BLaER1 (cell line): ENCODE measurements at regions not wholly inside any gene's neighbourhood (a gene's known extent, or its start where the extent isn't known, plus 50 kb on each side); places are given as distances from the start of the nearest gene placed in this dataset.

Experiments
- H3K27ac ChIP-seq: shearing (Covaris generic); formaldehyde crosslinking; 2 replicates; pipeline ENCODE4 v1.8.1; 2022
- H3K27me3 ChIP-seq: shearing (Covaris generic); formaldehyde crosslinking; 2 replicates; pipeline ENCODE4 v1.8.1; 2022
- H3K36me3 ChIP-seq: shearing (Covaris generic); formaldehyde crosslinking; 2 replicates; pipeline ENCODE4 v1.8.1; 2022
- H3K4me1 ChIP-seq: shearing (Covaris generic); formaldehyde crosslinking; 2 replicates; pipeline ENCODE4 v1.8.1; 2022
- H3K4me2 ChIP-seq: shearing (Covaris generic); formaldehyde crosslinking; 2 replicates; pipeline ENCODE4 v1.8.1; 2022
- H3K4me3 ChIP-seq: shearing (Covaris generic); formaldehyde crosslinking; 2 replicates; pipeline ENCODE4 v1.8.1; 2022
- H3K9ac ChIP-seq: shearing (Covaris generic); formaldehyde crosslinking; 2 replicates; pipeline ENCODE4 v1.8.1; 2022
- H3K9me3 ChIP-seq: shearing (Covaris generic); formaldehyde crosslinking; 2 replicates; pipeline ENCODE4 v1.8.1; 2022
- H4K20me1 ChIP-seq: shearing (Covaris generic); formaldehyde crosslinking; 2 replicates; pipeline ENCODE4 v1.8.1; 2022
- Cebpa-rat ChIP-seq: shearing (Covaris generic); IDR thresholded peaks from 2 replicates; pipeline ENCODE4 v1.8.1; 2022

DNA sequence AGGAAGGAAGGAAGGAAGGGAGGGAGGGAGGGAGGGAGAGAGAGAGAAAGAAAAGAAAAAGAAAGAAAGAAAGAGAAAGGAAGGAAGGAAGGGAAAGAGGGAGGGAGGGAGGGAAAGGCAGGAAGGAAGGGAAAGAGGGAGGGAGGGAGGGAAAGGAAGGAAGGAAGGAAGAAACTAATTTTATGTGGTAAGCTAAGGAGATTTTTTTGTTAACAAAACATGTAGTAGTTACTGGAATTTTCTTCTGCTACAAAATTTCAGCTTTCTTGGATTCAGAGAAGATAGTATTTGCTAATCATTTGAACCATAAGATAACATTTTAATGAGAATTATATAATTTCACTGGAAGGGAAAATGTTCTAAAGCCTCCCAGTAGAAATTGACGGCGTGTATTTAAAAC, 437.8 kb upstream of the DCN start:
- TF ChIP-seq Cebpa-rat: no peak
- Histone ChIP-seq H4K20me1 (no peaks in the 10 kb centered on the region), H3K9ac (no peak overlapping the region), H3K27me3 (no peaks in the 10 kb centered on the region), H3K27ac (no peak overlapping the region), H3K4me2 (no peak overlapping the region), H3K4me3 (no peak overlapping the region), H3K9me3 (0 out of 2 replicates have a peak, but pooled peaks cover under 1% of the 10 kb centered on the region), H3K4me1 (no peaks in the 10 kb centered on the region), H3K36me3 (no peaks in the 10 kb centered on the region)

- Histone ChIP-seq H3K27ac (no peak overlapping the region), H3K27me3 (no peaks in the 10 kb centered on the region), H3K9ac (no peak overlapping the region), H3K4me3 (no peak overlapping the region), H3K4me2 (no peak overlapping the region), H3K36me3 (no peaks in the 10 kb centered on the region), H4K20me1 (no peaks in the 10 kb centered on the region), H3K9me3 (no peaks in the 10 kb centered on the region), H3K4me1 (no peaks in the 10 kb centered on the region)
- TF ChIP-seq Cebpa-rat: no peak
Measured at GRCh38 chr12:91618281-91618680, 435.7 kb upstream of the DCN start.

- Histone ChIP-seq H3K9me3 (no peaks in the 10 kb centered on the region), H4K20me1 (no peaks in the 10 kb centered on the region), H3K27me3 (no peaks in the 10 kb centered on the region), H3K27ac (no peak overlapping the region), H3K36me3 (no peaks in the 10 kb centered on the region), H3K4me1 (no peaks in the 10 kb centered on the region), H3K9ac (no peak overlapping the region), H3K4me3 (no peak overlapping the region), H3K4me2 (no peak overlapping the region)
- TF ChIP-seq Cebpa-rat: no peak
Measured at GRCh38 chr12:91617818-91618217, 435.2 kb upstream of the DCN start.

DNA sequence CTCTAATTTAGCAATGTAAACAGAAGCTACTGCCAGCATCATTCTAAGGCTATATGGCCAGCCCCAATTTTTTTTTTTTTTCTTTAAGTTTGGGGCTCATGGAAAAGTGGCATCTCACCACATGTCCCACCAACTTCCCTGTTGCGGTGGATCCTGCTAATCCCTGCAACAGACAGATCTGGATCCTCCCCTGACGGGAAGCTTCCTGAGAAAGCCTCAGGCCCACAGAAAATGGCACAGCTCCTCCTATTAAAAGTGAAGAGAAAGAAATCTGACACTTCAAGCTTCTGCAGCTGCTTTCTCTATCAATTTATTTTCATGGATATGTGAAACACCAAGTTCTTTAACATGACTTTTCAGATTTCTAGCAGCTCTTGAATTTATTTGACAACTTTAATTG, 433.8 kb upstream of the DCN start:
- no peak for TF ChIP-seq Cebpa-rat
- Histone ChIP-seq H3K4me3 (no peak overlapping the region), H3K4me2 (no peak overlapping the region), H3K36me3 (no peaks in the 10 kb centered on the region), H3K27ac (no peak overlapping the region), H4K20me1 (no peaks in the 10 kb centered on the region), H3K9me3 (no peaks in the 10 kb centered on the region), H3K27me3 (no peaks in the 10 kb centered on the region), H3K9ac (no peak overlapping the region), H3K4me1 (no peaks in the 10 kb centered on the region)

DNA sequence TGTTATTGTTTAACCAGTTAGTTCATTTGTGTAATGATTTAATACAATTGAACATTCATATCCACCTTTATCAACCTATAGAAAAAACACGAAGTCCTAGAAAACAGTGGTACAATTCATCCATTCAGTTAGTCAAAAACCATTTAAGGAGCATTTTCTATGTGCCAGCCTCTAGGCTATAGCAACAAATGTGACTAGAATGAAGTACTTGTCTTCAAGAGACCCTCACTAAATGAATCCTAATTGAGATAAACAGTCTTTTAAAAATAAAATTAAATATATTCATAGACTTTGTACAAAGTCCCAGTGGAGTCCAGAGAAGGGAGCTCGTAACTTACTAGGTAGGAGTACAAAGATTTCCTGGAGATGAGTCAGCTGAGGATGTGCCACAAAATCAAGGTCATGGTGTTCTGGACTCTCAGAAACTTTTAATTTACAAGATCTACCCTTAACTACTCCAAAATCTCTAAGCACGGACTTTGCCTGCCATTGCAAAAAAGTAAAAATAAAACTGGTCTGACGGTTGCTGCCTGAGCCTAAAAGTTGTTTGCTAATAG, 430.7 kb upstream of the DCN start:
- no peaks in the 10 kb centered on the region for H3K9me3 ChIP-seq
- no peak overlapping the region for H3K4me3 ChIP-seq
- no peaks in the 10 kb centered on the region for H3K4me1 ChIP-seq
- H3K27me3 ChIP-seq: no peaks in the 10 kb centered on the region
- no peaks in the 10 kb centered on the region for H3K36me3 ChIP-seq
- no peak overlapping the region for H3K9ac ChIP-seq
- H4K20me1 ChIP-seq: no peaks in the 10 kb centered on the region
- no peak overlapping the region for H3K4me2 ChIP-seq
- no peak overlapping the region for H3K27ac ChIP-seq
- no peak for TF ChIP-seq Cebpa-rat

- Histone ChIP-seq H3K27ac (no peak overlapping the region), H4K20me1 (no peaks in the 10 kb centered on the region), H3K4me3 (no peak overlapping the region), H3K9me3 (no peaks in the 10 kb centered on the region), H3K4me2 (no peak overlapping the region), H3K4me1 (no peaks in the 10 kb centered on the region), H3K9ac (no peak overlapping the region), H3K36me3 (no peaks in the 10 kb centered on the region), H3K27me3 (no peaks in the 10 kb centered on the region)
- TF ChIP-seq Cebpa-rat: no peak
Measured at GRCh38 chr12:91610561-91610960, 427.9 kb upstream of the DCN start.

GRCh38 chr12:91609283-91609682, 426.7 kb upstream of the DCN start:
- no peaks in the 10 kb centered on the region for H3K36me3 ChIP-seq
- H3K4me2 ChIP-seq: no peak overlapping the region
- H3K9ac ChIP-seq: no peak overlapping the region
- H3K27me3 ChIP-seq: no peaks in the 10 kb centered on the region
- H4K20me1 ChIP-seq: no peaks in the 10 kb centered on the region
- H3K9me3 ChIP-seq: no peaks in the 10 kb centered on the region
- no peak overlapping the region for H3K4me3 ChIP-seq
- H3K27ac ChIP-seq: no peak overlapping the region
- H3K4me1 ChIP-seq: no peaks in the 10 kb centered on the region
- no peak for TF ChIP-seq Cebpa-rat

GRCh38 chr12:91608542-91608941, 425.9 kb upstream of the DCN start:
- H3K9ac ChIP-seq: no peak overlapping the region
- no peaks in the 10 kb centered on the region for H3K27me3 ChIP-seq
- H3K4me1 ChIP-seq: no peaks in the 10 kb centered on the region
- H3K36me3 ChIP-seq: no peaks in the 10 kb centered on the region
- no peak overlapping the region for H3K4me3 ChIP-seq
- no peak overlapping the region for H3K27ac ChIP-seq
- TF ChIP-seq Cebpa-rat: no peak
- H3K9me3 ChIP-seq: no peaks in the 10 kb centered on the region
- no peak overlapping the region for H3K4me2 ChIP-seq
- no peaks in the 10 kb centered on the region for H4K20me1 ChIP-seq

- Histone ChIP-seq H3K4me1 (no peaks in the 10 kb centered on the region), H3K36me3 (no peaks in the 10 kb centered on the region), H3K9me3 (no peaks in the 10 kb centered on the region), H3K9ac (no peak overlapping the region), H3K4me3 (no peak overlapping the region), H3K4me2 (no peak overlapping the region), H3K27me3 (no peaks in the 10 kb centered on the region), H3K27ac (no peak overlapping the region), H4K20me1 (no peaks in the 10 kb centered on the region)
- TF ChIP-seq Cebpa-rat: no peak
Measured at GRCh38 chr12:91606662-91607377, 424.2 kb upstream of the DCN start.

DNA sequence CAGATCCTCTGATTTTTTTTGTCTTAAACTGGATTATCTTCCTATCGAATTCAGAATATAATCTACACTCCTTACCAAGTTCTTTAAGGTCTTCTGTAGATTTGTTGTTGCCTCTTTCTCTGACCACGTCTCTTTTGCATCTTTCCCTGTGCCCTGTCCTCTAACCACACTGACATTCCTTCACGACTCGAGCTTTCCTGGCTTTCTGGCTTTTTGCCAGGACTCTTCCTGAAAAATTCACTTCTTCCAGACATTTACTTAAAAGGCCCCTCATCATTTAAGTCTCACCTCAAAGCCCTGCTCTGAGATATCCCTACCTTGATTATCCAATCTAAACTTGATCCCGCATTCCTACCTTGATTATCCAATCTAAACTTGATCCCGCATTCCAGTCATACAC, 422.3 kb upstream of the DCN start:
- Histone ChIP-seq H3K27ac (no peak overlapping the region), H3K4me3 (no peak overlapping the region), H4K20me1 (no peaks in the 10 kb centered on the region), H3K9ac (no peak overlapping the region), H3K4me1 (no peaks in the 10 kb centered on the region), H3K27me3 (no peaks in the 10 kb centered on the region), H3K4me2 (no peak overlapping the region), H3K36me3 (no peaks in the 10 kb centered on the region), H3K9me3 (no peaks in the 10 kb centered on the region)
- no peak for TF ChIP-seq Cebpa-rat
